Trophoblast cell (in vitro differentiated cells and primary cell): ENCODE measurements at regions not wholly inside any gene's neighbourhood (a gene's known extent, or its start where the extent isn't known, plus 50 kb on each side); places are given as distances from the start of the nearest gene placed in this dataset.

Experiments used
- DNase-seq, 2 donors: peaks; one replicate each; pipeline ENCODE4 v3.0.0-alpha.2; 2016
- H2AFZ ChIP-seq: 2 replicates; pipeline ENCODE4 v1.6.1; 2013; ENCODE audit warnings: low read length, moderate library complexity, mild to moderate bottlenecking; ENCODE audit not compliant: insufficient read depth, poor library complexity
- H2AK5ac ChIP-seq: 2 replicates; pipeline ENCODE4 v1.6.1; 2013; ENCODE audit warnings: mild to moderate bottlenecking, low read length
- H2BK120ac ChIP-seq: 2 replicates; pipeline ENCODE4 v1.6.1; 2013; ENCODE audit warnings: low read length, mild to moderate bottlenecking, moderate library complexity; ENCODE audit not compliant: insufficient read depth, poor library complexity
- H2BK12ac ChIP-seq: 2 replicates; pipeline ENCODE4 v1.6.1; 2013; ENCODE audit warnings: mild to moderate bottlenecking, low read length, moderate library complexity
- H2BK5ac ChIP-seq: 2 replicates; pipeline ENCODE4 v1.6.1; 2013; ENCODE audit warnings: low read length, low read depth, moderate library complexity, mild to moderate bottlenecking; ENCODE audit not compliant: poor library complexity
- H3K14ac ChIP-seq: 2 replicates; pipeline ENCODE4 v1.6.1; 2013; ENCODE audit warnings: mild to moderate bottlenecking, low read length
- H3K18ac ChIP-seq: 2 replicates; pipeline ENCODE4 v1.6.1; 2013; ENCODE audit warnings: mild to moderate bottlenecking, low read length
- H3K23ac ChIP-seq: 2 replicates; pipeline ENCODE4 v1.6.1; 2013; ENCODE audit warnings: low read length
- H3K27ac ChIP-seq: 2 replicates; pipeline ENCODE4 v1.5.1; 2013; ENCODE audit warnings: low read depth, mild to moderate bottlenecking, inconsistent platforms, low read length, moderate library complexity
- H3K27me3 ChIP-seq: 2 replicates; pipeline ENCODE4 v1.6.1; 2013; ENCODE audit warnings: inconsistent platforms, mild to moderate bottlenecking, low read length, moderate library complexity; ENCODE audit not compliant: insufficient read depth
- H3K36me3 ChIP-seq, 2 experiments: 1 replicate in 1 of 2; 2 replicates in 1 of 2; pipeline ENCODE4 v1.6.1; 2013; ENCODE audit warnings: low read length in 2 of 2, mild to moderate bottlenecking in 2 of 2, moderate library complexity in 1 of 2; ENCODE audit not compliant: insufficient read depth in 2 of 2, control insufficient read depth in 1 of 2
- H3K4ac ChIP-seq: 2 replicates; pipeline ENCODE4 v1.6.1; 2013; ENCODE audit warnings: low read depth, mild to moderate bottlenecking, low read length, moderate library complexity
- H3K4me1 ChIP-seq, 2 experiments: 1 replicate in 1 of 2; 2 replicates in 1 of 2; pipeline ENCODE4 v1.6.1; 2013; ENCODE audit warnings: low read length in 2 of 2, mild to moderate bottlenecking in 2 of 2, moderate library complexity in 1 of 2; ENCODE audit not compliant: insufficient read depth in 2 of 2, control insufficient read depth in 1 of 2
- H3K4me2 ChIP-seq: 2 replicates; pipeline ENCODE4 v1.6.1; 2013; ENCODE audit warnings: inconsistent platforms, mild to moderate bottlenecking, low read length, moderate library complexity
- H3K4me3 ChIP-seq: 2 replicates; pipeline ENCODE4 v1.5.1; 2013; ENCODE audit warnings: mild to moderate bottlenecking, low read depth, low read length, inconsistent platforms
- H3K79me1 ChIP-seq: one replicate; pipeline ENCODE4 v1.6.1; 2013; ENCODE audit warnings: low read length
- H3K79me2 ChIP-seq: 2 replicates; pipeline ENCODE4 v1.6.1; 2013; ENCODE audit warnings: low read length, mild to moderate bottlenecking; ENCODE audit not compliant: control insufficient read depth, insufficient read depth, poor library complexity
- H3K9ac ChIP-seq: 2 replicates; pipeline ENCODE4 v1.6.1; 2013; ENCODE audit warnings: mild to moderate bottlenecking, low read length
- H3K9me3 ChIP-seq: 2 replicates; pipeline ENCODE4 v1.6.1; 2013; ENCODE audit warnings: low read depth, mild to moderate bottlenecking, control low read depth, inconsistent platforms, low read length; ENCODE audit not compliant: insufficient read depth
- H4K12ac ChIP-seq: 2 replicates; pipeline ENCODE4 v1.6.1; 2013; ENCODE audit warnings: low read depth, mild to moderate bottlenecking, low read length, moderate library complexity
- H4K8ac ChIP-seq: 2 replicates; pipeline ENCODE4 v1.6.1; 2013; ENCODE audit warnings: low read depth, mild to moderate bottlenecking, low read length, moderate library complexity
- H4K91ac ChIP-seq: one replicate; pipeline ENCODE4 v1.6.1; 2013; ENCODE audit warnings: low read depth, mild to moderate bottlenecking, low read length, moderate library complexity
- WGBS: extraction: QIAGEN DNeasy Blood & Tissue Kit; methylation state at CpG from one replicate; pipeline ENCODE4 v1.1.7; 2013; ENCODE audit warnings: missing lambda C conversion rate; ENCODE audit not compliant: insufficient read length, insufficient coverage; ENCODE audit errors: extremely low coverage; 5-methylcytosine and 5-hydroxymethylcytosine counted together

- peak; percentile 36 to 67 for DNase-seq
- no peak overlapping the region for H4K91ac ChIP-seq
- no peak overlapping the region for H3K27ac ChIP-seq
- H2AFZ ChIP-seq, result no peak overlapping the region
- no peak overlapping the region for H3K4me3 ChIP-seq
- no peak overlapping the region for H2BK120ac ChIP-seq
- H3K79me1 ChIP-seq, result no peaks in the 10 kb centered on the region
- H4K12ac ChIP-seq, result no peak overlapping the region
- no peak overlapping the region for H2BK12ac ChIP-seq
- no peaks in the 10 kb centered on the region for H3K79me2 ChIP-seq
- H3K27me3 ChIP-seq, result no peaks in the 10 kb centered on the region
- H3K14ac ChIP-seq, result no peak overlapping the region
- H3K18ac ChIP-seq, result no peak overlapping the region
- H2BK5ac ChIP-seq, result no peak overlapping the region
- H2AK5ac ChIP-seq, result no peak overlapping the region
- H3K4ac ChIP-seq, result no peak overlapping the region
- no peak overlapping the region for H4K8ac ChIP-seq
- H3K4me1 ChIP-seq, result no peaks in the 10 kb centered on the region
- H3K23ac ChIP-seq, result no peak overlapping the region
- no peaks in the 10 kb centered on the region for H3K9me3 ChIP-seq
- WGBS, result no CpG with 5 or more reads among the region's 4 CpGs
- H3K36me3 ChIP-seq, result no peaks in the 10 kb centered on the region
- no peak overlapping the region for H3K9ac ChIP-seq
- no peak overlapping the region for H3K4me2 ChIP-seq
Measured at GRCh38 chr6:147116056-147116455, 88.2 kb upstream of the STXBP5 start.

- Histone ChIP-seq H3K9me3 (no peaks in the 10 kb centered on the region), H2BK5ac (no peak overlapping the region), H3K4ac (no peak overlapping the region), H4K12ac (no peak overlapping the region), H3K79me2 (no peaks in the 10 kb centered on the region), H3K14ac (no peak overlapping the region), H3K4me1 (no peaks in the 10 kb centered on the region), H4K8ac (no peak overlapping the region), H3K27me3 (no peaks in the 10 kb centered on the region), H2BK12ac (no peak overlapping the region), H3K27ac (no peak overlapping the region), H3K23ac (no peak overlapping the region), H3K36me3 (no peaks in the 10 kb centered on the region), H2AK5ac (no peak overlapping the region), H3K4me3 (no peak overlapping the region), H3K9ac (no peak overlapping the region), H2AFZ (no peak overlapping the region), H3K18ac (no peak overlapping the region), H3K79me1 (no peaks in the 10 kb centered on the region), H4K91ac (no peak overlapping the region), H2BK120ac (no peak overlapping the region), H3K4me2 (no peak overlapping the region)
- WGBS, result no CpG with 5 or more reads among the region's 2 CpGs
- no peak for DNase-seq
Measured at GRCh38 chr6:147117011-147117410, 87.2 kb upstream of the STXBP5 start.

- Histone ChIP-seq H2BK5ac (no peak overlapping the region), H4K8ac (no peak overlapping the region), H2BK12ac (no peak overlapping the region), H2BK120ac (no peak overlapping the region), H3K27ac (no peak overlapping the region), H3K4me3 (no peak overlapping the region), H3K18ac (no peak overlapping the region), H4K91ac (no peak overlapping the region), H3K79me2 (no peaks in the 10 kb centered on the region), H2AK5ac (no peak overlapping the region), H3K4ac (no peak overlapping the region), H2AFZ (no peak overlapping the region), H3K14ac (no peak overlapping the region), H4K12ac (no peak overlapping the region), H3K9me3 (no peaks in the 10 kb centered on the region), H3K9ac (no peak overlapping the region), H3K79me1 (no peaks in the 10 kb centered on the region), H3K4me2 (no peak overlapping the region), H3K4me1 (no peaks in the 10 kb centered on the region), H3K27me3 (no peaks in the 10 kb centered on the region), H3K23ac (no peak overlapping the region), H3K36me3 (no peaks in the 10 kb centered on the region)
- no peak for DNase-seq
- WGBS, result no CpG with 5 or more reads among the region's 4 CpGs
Measured at GRCh38 chr6:147117580-147117979, 86.6 kb upstream of the STXBP5 start.

- H3K79me1 ChIP-seq, result no peaks in the 10 kb centered on the region
- no CpG with 5 or more reads among the region's 4 CpGs for WGBS
- H2BK5ac ChIP-seq, result no peak overlapping the region
- no peaks in the 10 kb centered on the region for H3K27me3 ChIP-seq
- no peaks in the 10 kb centered on the region for H3K4me1 ChIP-seq
- no peaks in the 10 kb centered on the region for H3K9me3 ChIP-seq
- H3K27ac ChIP-seq, result no peak overlapping the region
- H2AK5ac ChIP-seq, result no peak overlapping the region
- no peak overlapping the region for H3K4ac ChIP-seq
- no peak overlapping the region for H3K23ac ChIP-seq
- no peak overlapping the region for H3K9ac ChIP-seq
- no peak overlapping the region for H2BK120ac ChIP-seq
- H3K4me2 ChIP-seq, result no peak overlapping the region
- no peak overlapping the region for H2AFZ ChIP-seq
- H4K12ac ChIP-seq, result no peak overlapping the region
- H3K4me3 ChIP-seq, result no peak overlapping the region
- no peaks in the 10 kb centered on the region for H3K79me2 ChIP-seq
- no peak for DNase-seq
- H3K36me3 ChIP-seq, result no peaks in the 10 kb centered on the region
- H3K14ac ChIP-seq, result no peak overlapping the region
- no peak overlapping the region for H2BK12ac ChIP-seq
- no peak overlapping the region for H3K18ac ChIP-seq
- H4K8ac ChIP-seq, result no peak overlapping the region
- no peak overlapping the region for H4K91ac ChIP-seq
Measured at GRCh38 chr6:147119310-147119709, 84.9 kb upstream of the STXBP5 start.
